ENCODE measurements at regions not wholly inside any gene's neighbourhood (a gene's known extent, or its start where the extent isn't known, plus 50 kb on each side); places are given as distances from the start of the nearest gene placed in this dataset.

DNA sequence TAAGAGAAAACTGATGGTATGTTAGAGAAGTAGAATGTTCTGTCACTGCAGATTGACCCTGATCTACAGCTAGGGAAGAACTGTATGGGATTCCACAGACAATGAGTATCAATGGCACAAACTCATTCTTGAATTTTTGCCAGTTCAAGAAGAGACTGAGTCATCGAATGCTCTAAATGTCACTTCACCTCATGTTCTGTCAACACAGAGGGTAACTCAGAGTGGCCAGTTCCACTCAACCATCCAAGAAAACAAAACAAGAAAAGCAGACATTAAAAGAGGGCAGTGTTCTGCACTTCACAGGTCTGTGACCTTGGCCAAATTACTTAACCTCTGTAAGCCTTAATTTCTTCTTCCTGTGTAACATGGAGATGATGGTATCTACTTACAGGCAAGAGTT is 132.2 kb upstream of the HMHB1 start:
- Histone ChIP-seq H3K4ac (replicated peaks; ENCODE audit: insufficient read length, low read depth, low read length) (no peak overlapping the region), H3K79me1 (ENCODE audit: low read depth, low read length) (no peaks in the 10 kb centered on the region), H3K14ac (ENCODE audit: insufficient read length) (no peak overlapping the region), H4K20me1 (replicated peaks in 1 of 2; ENCODE audit: control insufficient read depth in 1 of 2, insufficient read depth in 2 of 2, low read length in 2 of 2) (no peaks in the 10 kb centered on the region), H3K23ac (ENCODE audit: insufficient read length) (no peak overlapping the region), H4K8ac (ENCODE audit: extremely low read depth, insufficient read depth, low read length) (no peak overlapping the region), H3K4me3 (ENCODE audit: extremely low read depth in 1 of 4, insufficient read depth in 2 of 4, low read depth in 3 of 4, low read length in 4 of 4) (no peak overlapping the region), H3K9ac (replicated peaks in 1 of 4; ENCODE audit: extremely low read depth in 1 of 4, low read depth in 3 of 4, low read length in 3 of 4) (no peak overlapping the region), H3K9me3 (ENCODE audit: insufficient read depth in 2 of 2, low read depth in 1 of 2, low read length in 1 of 2) (no peaks in the 10 kb centered on the region; a peak in 1 of 4 replicates), H3K56ac (replicated peaks; ENCODE audit: insufficient read length, low read depth, low read length) (no peak overlapping the region), H3K79me2 (ENCODE audit: control insufficient read depth in 1 of 2, insufficient read depth in 2 of 2, low read length in 2 of 2) (no peaks in the 10 kb centered on the region), H2BK120ac (replicated peaks; ENCODE audit: low read depth, low read length) (no peak overlapping the region), H3K23me2 (ENCODE audit: low read depth, low read length) (no peaks in the 10 kb centered on the region), H2AK5ac (ENCODE audit: low read depth, low read length) (no peak overlapping the region), H2BK20ac (ENCODE audit: low read length) (no peak overlapping the region), H2BK12ac (ENCODE audit: low read depth, low read length) (no peak overlapping the region), H2BK15ac (ENCODE audit: low read length) (no peak overlapping the region), H3K36me3 (ENCODE audit: control insufficient read depth in 2 of 4, insufficient read depth in 4 of 4, low read length in 3 of 4) (no peaks in the 10 kb centered on the region), H2AFZ (ENCODE audit: low read length) (no peak overlapping the region), H3K4me2 (ENCODE audit: insufficient read depth in 1 of 2, low read depth in 2 of 2, low read length in 2 of 2) (no peak overlapping the region), H3K18ac (ENCODE audit: extremely low read depth, low read length) (no peak overlapping the region), H3K27ac (ENCODE audit: low read depth, low read length) (no peak overlapping the region), H4K91ac (replicated peaks; ENCODE audit: insufficient read length, low read length) (no peak overlapping the region), H4K5ac (ENCODE audit: insufficient read length, low read depth, low read length) (no peak overlapping the region), H3K4me1 (replicated peaks in 1 of 4; ENCODE audit: control insufficient read depth in 3 of 4, insufficient read depth in 4 of 4, low read length in 3 of 4) (no peaks in the 10 kb centered on the region), H3K27me3 (replicated peaks in 1 of 4; ENCODE audit: control insufficient read depth in 3 of 4, extremely low read depth in 1 of 4, insufficient read depth in 3 of 4, low read length in 3 of 4) (no peaks in the 10 kb centered on the region), H2BK5ac (ENCODE audit: low read depth, low read length) (no peak overlapping the region)
- no peak for DNase-seq (ENCODE audit: low read depth in 1 of 2, low spot score in 2 of 2)
- no peak for FAIRE-seq
- WGBS, 2 experiments (ENCODE audit: extremely low coverage in 1 of 2, insufficient coverage in 1 of 2, insufficient read length in 1 of 2, insufficient replicate concordance in 2 of 2, low coverage in 1 of 2, low lambda C conversion rate in 2 of 2, missing lambda C conversion rate in 1 of 2) = 95% methylated on average over 1 of the region's 1 CpG; no CpG with 5 or more reads in 1 of the 2 experiments
- ChIA-PET CTCF (ENCODE audit: partially characterized antibody) (no interaction called here), POLR2A (ENCODE audit: partially characterized antibody) (no interaction called here)
- TF ChIP-seq EGR1 (IDR thresholded peaks at IDR 0.05; ENCODE audit: borderline replicate concordance, low read depth, low read length) = no peak
- no peak for TF ChIP-seq POLR2AphosphoS5 (IDR thresholded peaks at IDR 0.05; ENCODE audit: low read depth, low read length)
- no peak for TF ChIP-seq TEAD4 (IDR thresholded peaks at IDR 0.05; ENCODE audit: low read depth, low read length)
- no peak for TF ChIP-seq BRCA1 (IDR thresholded peaks at IDR 0.05; ENCODE audit: low read depth, low read length)
- TF ChIP-seq SP1 (IDR thresholded peaks at IDR 0.05; ENCODE audit: low read depth, low read length) = no peak
- no peak for TF ChIP-seq CHD2 (IDR thresholded peaks at IDR 0.05; ENCODE audit: low read length)
- TF ChIP-seq SRF (IDR thresholded peaks at IDR 0.05; ENCODE audit: low read depth, low read length) = no peak
- TF ChIP-seq SIX5 (IDR thresholded peaks at IDR 0.05; ENCODE audit: low read depth, low read length) = no peak
- TF ChIP-seq SIRT6 (IDR thresholded peaks at IDR 0.05; ENCODE audit: low read length) = no peak
- TF ChIP-seq RAD21 (IDR thresholded peaks at IDR 0.05 in 1 of 2, conservative IDR thresholded peaks at IDR 0.05 in 1 of 2; ENCODE audit: low read depth in 2 of 2, low read length in 2 of 2) = no peak
- no peak for TF ChIP-seq MAFK (IDR thresholded peaks at IDR 0.05; ENCODE audit: low read depth, low read length)
- no peak for TF ChIP-seq RNF2 (IDR thresholded peaks at IDR 0.05; ENCODE audit: borderline replicate concordance, low read depth, low read length, missing control alignments, poor library complexity, severe bottlenecking)
